Stimulated activated CD8-positive, alpha-beta memory T cell treated with anti-CD3 and anti-CD28 coated beads, Interleukin-7, amount 100 ng/mL, for 4 hours (primary cell): ENCODE measurements at regions not wholly inside any gene's neighbourhood (a gene's known extent, or its start where the extent isn't known, plus 50 kb on each side); places are given as distances from the start of the nearest gene placed in this dataset.

Experiments used
- DNase-seq, 2 donors: peaks; one replicate each; pipeline ENCODE4 v3.0.0-alpha.2; 2020; ENCODE audit warnings: low read depth in 2 of 2

GRCh38 chr1:240030236-240030635, 61.4 kb upstream of the FMN2 start:
- no peak for DNase-seq

DNA sequence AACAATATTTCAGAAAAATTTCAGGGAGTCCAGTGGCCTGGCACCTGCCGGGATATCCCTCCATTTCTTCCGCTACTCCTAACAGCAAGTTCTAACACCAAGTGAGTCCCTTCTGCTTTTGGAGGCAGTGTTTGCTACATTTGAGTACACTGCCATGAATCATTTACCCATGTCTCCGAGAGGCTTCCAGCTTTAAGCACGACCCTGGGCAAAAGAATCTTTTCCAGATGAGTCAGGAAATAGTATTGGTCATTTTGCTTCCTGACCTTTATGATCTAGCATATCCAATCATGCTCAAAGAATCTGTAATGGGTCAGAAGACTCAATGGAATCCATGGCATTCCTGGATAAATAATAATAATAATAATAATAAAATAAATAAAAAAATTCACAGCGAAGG, 60.7 kb upstream of the FMN2 start:
- no peak for DNase-seq

DNA sequence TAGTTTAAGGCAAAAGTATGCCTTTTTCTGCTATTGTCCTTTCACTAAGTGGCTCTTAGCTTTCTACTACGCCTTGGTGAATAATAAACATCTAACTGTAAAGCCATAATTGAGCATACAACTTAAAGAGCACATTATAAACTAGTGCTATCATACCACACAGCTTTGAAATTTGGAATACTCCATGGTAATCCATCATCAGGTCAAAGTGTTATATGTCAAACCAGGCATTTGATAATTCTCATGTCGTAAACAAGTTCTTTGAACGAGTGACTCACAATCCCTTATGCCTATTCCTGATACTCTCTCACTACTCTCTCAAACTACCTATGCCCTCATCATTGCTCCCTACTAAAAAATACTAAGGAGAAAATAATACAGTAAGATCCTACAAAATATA, 60.3 kb upstream of the FMN2 start:
- no peak for DNase-seq

GRCh38 chr1:240033406-240033805, 58.3 kb upstream of the FMN2 start:
- DNase-seq: no peak

GRCh38 chr1:240036526-240036925, 55.2 kb upstream of the FMN2 start:
- DNase-seq: no peak
